RWPE1 (cell line): ENCODE measurements at regions not wholly inside any gene's neighbourhood (a gene's known extent, or its start where the extent isn't known, plus 50 kb on each side); places are given as distances from the start of the nearest gene placed in this dataset.
"Not testable (repeated sequence)": the region's sequence is repeated elsewhere in the genome, so short reads cannot be mapped to it uniquely, and the experiment has no call there.

Source experiments
- CTCF ChIA-PET: fragments of 350-600 bp; sonication (Branson Sonifier 250); formaldehyde crosslinking; extraction: SDS; loops from one replicate; lab custom pipeline; 2021; lab: Yijun Ruan, JAX
- POLR2A ChIA-PET: fragments of 400-600 bp; formaldehyde crosslinking; extraction: SDS; loops from one replicate; lab custom pipeline; 2020; ENCODE audit warnings: antibody characterized with exemption; ENCODE audit not compliant: low non-redundant PET; lab: Yijun Ruan, JAX
- DNase-seq: peaks from one replicate; pipeline ENCODE4 v3.0.0; 2012; ENCODE audit warnings: low spot score
- H3K27ac ChIP-seq: fragments of 450-650 bp; 2 replicates; pipeline ENCODE4 v1.5.1; 2017
- TF ChIP-seq, protein P1 (sequence below): fragments of 450-650 bp; conservative IDR thresholded peaks from 2 replicates; pipeline ENCODE4 v1.5.1; 2017; ENCODE audit warnings: low read depth, mild to moderate bottlenecking

GRCh38 chr14:36426113-36426512 lies 93.9 kb downstream of the NKX2-1 start:
- ChIA-PET POLR2A (no interaction called here), CTCF (no interaction called here)
- no peak overlapping the region for H3K27ac ChIP-seq
- TF ChIP-seq, protein P1, sequence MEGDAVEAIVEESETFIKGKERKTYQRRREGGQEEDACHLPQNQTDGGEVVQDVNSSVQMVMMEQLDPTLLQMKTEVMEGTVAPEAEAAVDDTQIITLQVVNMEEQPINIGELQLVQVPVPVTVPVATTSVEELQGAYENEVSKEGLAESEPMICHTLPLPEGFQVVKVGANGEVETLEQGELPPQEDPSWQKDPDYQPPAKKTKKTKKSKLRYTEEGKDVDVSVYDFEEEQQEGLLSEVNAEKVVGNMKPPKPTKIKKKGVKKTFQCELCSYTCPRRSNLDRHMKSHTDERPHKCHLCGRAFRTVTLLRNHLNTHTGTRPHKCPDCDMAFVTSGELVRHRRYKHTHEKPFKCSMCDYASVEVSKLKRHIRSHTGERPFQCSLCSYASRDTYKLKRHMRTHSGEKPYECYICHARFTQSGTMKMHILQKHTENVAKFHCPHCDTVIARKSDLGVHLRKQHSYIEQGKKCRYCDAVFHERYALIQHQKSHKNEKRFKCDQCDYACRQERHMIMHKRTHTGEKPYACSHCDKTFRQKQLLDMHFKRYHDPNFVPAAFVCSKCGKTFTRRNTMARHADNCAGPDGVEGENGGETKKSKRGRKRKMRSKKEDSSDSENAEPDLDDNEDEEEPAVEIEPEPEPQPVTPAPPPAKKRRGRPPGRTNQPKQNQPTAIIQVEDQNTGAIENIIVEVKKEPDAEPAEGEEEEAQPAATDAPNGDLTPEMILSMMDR = no peak
- DNase-seq = no peak

- POLR2A ChIA-PET = no interaction called here
- TF ChIP-seq, protein P1 = no peak
- CTCF ChIA-PET = interaction anchor here (0.6 kb wide), 1 partner anchor 710 kb away, joined by 4 read pairs; no protein-coding TSS in a partner anchor
- H3K27ac ChIP-seq = no peak overlapping the region
- DNase-seq = no peak
Measured at GRCh38 chr14:36424478-36425102, 95.4 kb downstream of the NKX2-1 start.

GRCh38 chr14:36423430-36423829 lies 96.6 kb downstream of the NKX2-1 start:
- no peak overlapping the region for H3K27ac ChIP-seq
- CTCF ChIA-PET = no interaction called here
- DNase-seq = no peak

GRCh38 chr14:36420149-36420687 lies 99.8 kb upstream of the MBIP start:
- TF ChIP-seq, protein P1 = no peak
- H3K27ac ChIP-seq = no peak overlapping the region
- ChIA-PET POLR2A (no interaction called here), CTCF (interaction anchor here (0.6 kb wide), 1 partner anchor 180 kb away, joined by 3 read pairs; no protein-coding TSS in a partner anchor)
- no peak for DNase-seq

More at GRCh38 chr14:36423430-36423829, 96.6 kb downstream of the NKX2-1 start:
- TF ChIP-seq, protein P1 = no peak
- POLR2A ChIA-PET = no interaction called here

- TF ChIP-seq, protein P1 = no peak
- CTCF ChIA-PET = no interaction called here
- POLR2A ChIA-PET = no interaction called here
- H3K27ac ChIP-seq = no peak overlapping the region
- no peak for DNase-seq
Measured at GRCh38 chr14:36418937-36419336, 98.5 kb upstream of the MBIP start.

- DNase-seq, CTCF ChIA-PET, H3K27ac ChIP-seq, POLR2A ChIA-PET: not testable (repeated sequence)
Measured at GRCh38 chr14:36411951-36412350, 91.5 kb upstream of the MBIP start.

DNA sequence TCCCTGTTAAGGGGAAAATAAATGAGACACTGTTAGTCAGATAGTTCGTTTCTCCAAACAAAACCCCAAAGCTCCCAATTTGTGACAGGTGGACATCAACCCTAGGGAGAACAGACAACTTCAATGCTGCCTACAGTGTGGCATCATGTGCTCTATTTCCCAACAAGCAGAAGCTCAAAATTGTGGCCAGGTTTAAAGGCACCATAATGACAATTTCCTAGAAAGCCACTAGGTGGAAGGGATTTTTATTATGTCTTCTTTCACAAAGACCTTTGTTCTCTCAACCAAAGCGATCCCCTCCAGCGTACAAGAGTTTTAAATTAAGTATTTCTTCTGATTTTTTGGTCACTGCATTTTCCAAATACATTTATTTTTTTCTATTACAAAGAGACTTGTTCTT lies 88.0 kb upstream of the MBIP start:
- ChIA-PET POLR2A (no interaction called here), CTCF (interaction anchor here (0.6 to 1.0 kb wide), 3 partner anchors 21 to 527 kb away, joined by 3 read pairs; no protein-coding TSS in a partner anchor)
- no peak overlapping the region for H3K27ac ChIP-seq
- DNase-seq = no peak
- TF ChIP-seq, protein P1 = no peak
